A673 (cell line): ENCODE measurements at regions not wholly inside any gene's neighbourhood (a gene's known extent, or its start where the extent isn't known, plus 50 kb on each side); places are given as distances from the start of the nearest gene placed in this dataset.

Experiments
- CTCF ChIP-seq: fragments of 300-800, 200-600 bp; sonication (generic); conservative IDR thresholded peaks from 2 replicates; pipeline ENCODE4 v1.5.1; 2017; ENCODE audit warnings: low read depth, mild to moderate bottlenecking, antibody characterized with exemption, low read length, moderate library complexity, mixed read lengths
- EZH2 ChIP-seq: fragments of 200-600 bp; sonication (generic); IDR thresholded peaks from 2 replicates; pipeline ENCODE4 v1.6.1; 2017; ENCODE audit warnings: borderline replicate concordance, low read depth, mild to moderate bottlenecking, mixed read lengths, antibody characterized with exemption, low read length; ENCODE audit not compliant: poor library complexity, severe bottlenecking

- TF ChIP-seq CTCF (no peak), EZH2 (no peak)
Measured at GRCh38 chr4:189420572-189420971, 520.1 kb upstream of the FRG1 start.
